ENCODE measurements at regions not wholly inside any gene's neighbourhood (a gene's known extent, or its start where the extent isn't known, plus 50 kb on each side); places are given as distances from the start of the nearest gene placed in this dataset.

DNA sequence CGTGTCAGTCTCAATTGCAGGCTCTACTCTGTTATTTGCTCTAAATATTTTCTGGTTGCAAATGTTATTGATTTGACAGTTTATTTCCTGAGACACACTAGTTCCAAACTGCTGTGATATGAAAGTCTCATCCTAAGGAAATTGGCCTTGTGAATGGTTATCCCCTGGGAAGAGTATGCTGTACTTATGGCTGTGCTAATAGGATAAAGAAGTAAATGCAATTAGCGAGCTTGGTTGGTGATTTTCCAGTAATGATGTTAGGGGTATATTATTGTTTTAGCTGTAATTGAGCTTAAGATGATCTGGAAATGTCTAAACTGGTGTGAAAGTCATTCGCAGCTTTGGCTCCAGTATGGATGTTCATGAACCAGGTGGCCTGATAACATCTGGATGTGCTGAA, 197.9 kb downstream of the SUDS3 start:
- WGBS, 3 donors, result 71 to 82% (median 77%) methylated on average over 3 of the region's 3 CpGs
- peaks cover 0 to 4% of the 10 kb centered on the region in 2 donors for H3K9me3 ChIP-seq (ENCODE audit: control insufficient read depth in 2 of 2, insufficient read depth in 1 of 2, low read depth in 1 of 2, low read length in 1 of 2)

DNA sequence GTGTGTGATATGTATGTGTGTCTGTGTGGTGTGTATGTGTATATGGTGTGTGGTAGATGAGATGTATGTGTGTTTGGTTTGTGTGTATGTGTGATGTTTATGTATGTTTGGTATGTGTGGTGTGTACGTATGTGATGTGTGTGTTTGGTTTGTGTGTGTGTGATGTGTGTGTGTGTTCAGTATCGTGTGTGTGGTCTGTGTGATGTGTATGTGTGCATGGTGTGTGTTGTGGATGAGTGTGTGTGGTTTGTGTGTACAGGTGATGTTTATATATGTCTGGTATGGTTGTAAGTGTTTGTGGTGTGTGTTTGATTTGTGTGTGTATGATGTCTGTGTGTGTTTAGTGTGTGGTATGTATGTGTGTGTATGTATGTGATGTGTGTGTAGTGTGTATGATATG, 199.4 kb downstream of the SUDS3 start:
- no peak for FAIRE-seq
- 74 to 82% (median 77%) methylated on average over 2 of the region's 2 CpGs for WGBS, 3 donors
- Histone ChIP-seq H3K4me1 (ENCODE audit: control insufficient read depth in 3 of 3, insufficient read depth in 2 of 3, low read depth in 1 of 3, low read length in 2 of 3) (no peaks in the 10 kb centered on the region), H3K9me3 (ENCODE audit: control insufficient read depth in 2 of 2, insufficient read depth in 1 of 2, low read depth in 1 of 2, low read length in 1 of 2) (peaks cover 0 to 4% of the 10 kb centered on the region in 2 donors), H3K36me3 (ENCODE audit: control insufficient read depth in 3 of 3, insufficient read depth in 2 of 3, low read depth in 1 of 3, low read length in 3 of 3) (no peaks in the 10 kb centered on the region), H3K27ac (ENCODE audit: low read depth in 1 of 3, low read length in 2 of 3) (no peak overlapping the region), H3K4me3 (ENCODE audit: low read depth in 1 of 3, low read length in 3 of 3) (no peak overlapping the region), H3K27me3 (ENCODE audit: control insufficient read depth in 3 of 3, insufficient read depth in 3 of 3, low read length in 3 of 3) (no peaks in the 10 kb centered on the region)
- DNase-seq, result no peak

More for the DNA sequence above, 197.9 kb downstream of the SUDS3 start:
- Histone ChIP-seq H3K4me1 (ENCODE audit: control insufficient read depth in 3 of 3, insufficient read depth in 2 of 3, low read depth in 1 of 3, low read length in 2 of 3) (no peaks in the 10 kb centered on the region), H3K27me3 (ENCODE audit: control insufficient read depth in 3 of 3, insufficient read depth in 3 of 3, low read length in 3 of 3) (no peaks in the 10 kb centered on the region), H3K27ac (ENCODE audit: low read depth in 1 of 3, low read length in 2 of 3) (no peak overlapping the region), H3K4me3 (ENCODE audit: low read depth in 1 of 3, low read length in 3 of 3) (no peak overlapping the region), H3K36me3 (ENCODE audit: control insufficient read depth in 3 of 3, insufficient read depth in 2 of 3, low read depth in 1 of 3, low read length in 3 of 3) (no peaks in the 10 kb centered on the region)
- FAIRE-seq, result no peak
- no peak for DNase-seq

DNA sequence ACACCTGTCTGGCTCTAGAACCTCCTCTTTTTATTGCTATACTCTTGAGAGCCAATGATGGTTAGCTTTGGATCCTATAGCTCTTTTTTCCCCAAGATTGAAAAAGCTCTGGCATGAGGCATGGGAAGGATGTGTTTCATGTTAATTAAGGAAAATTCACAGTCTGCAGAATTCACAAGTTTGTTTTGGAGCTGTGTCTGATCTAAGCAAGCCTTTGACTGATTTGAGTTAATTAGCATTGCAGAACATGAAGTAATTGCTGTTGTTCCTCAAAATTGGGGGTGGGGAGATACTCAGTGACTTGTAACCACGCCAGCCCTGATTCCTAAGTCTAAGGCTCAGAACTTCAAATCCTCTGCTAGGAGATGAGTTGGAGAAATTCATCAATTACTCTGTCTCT, 205.0 kb downstream of the SUDS3 start:
- Histone ChIP-seq H3K4me3 (ENCODE audit: low read depth in 1 of 3, low read length in 3 of 3) (no peak overlapping the region), H3K9me3 (ENCODE audit: control insufficient read depth in 2 of 2, insufficient read depth in 1 of 2, low read depth in 1 of 2, low read length in 1 of 2) (no peaks in the 10 kb centered on the region), H3K36me3 (ENCODE audit: control insufficient read depth in 3 of 3, insufficient read depth in 2 of 3, low read depth in 1 of 3, low read length in 3 of 3) (no peaks in the 10 kb centered on the region), H3K4me1 (ENCODE audit: control insufficient read depth in 3 of 3, insufficient read depth in 2 of 3, low read depth in 1 of 3, low read length in 2 of 3) (no peaks in the 10 kb centered on the region), H3K27me3 (ENCODE audit: control insufficient read depth in 3 of 3, insufficient read depth in 3 of 3, low read length in 3 of 3) (no peaks in the 10 kb centered on the region), H3K27ac (ENCODE audit: low read depth in 1 of 3, low read length in 2 of 3) (no peak overlapping the region)
- FAIRE-seq, result no peak
- DNase-seq, result no peak
- 19 to 34% (median 23%) methylated on average over 1 of the region's 1 CpG for WGBS, 3 donors

DNA sequence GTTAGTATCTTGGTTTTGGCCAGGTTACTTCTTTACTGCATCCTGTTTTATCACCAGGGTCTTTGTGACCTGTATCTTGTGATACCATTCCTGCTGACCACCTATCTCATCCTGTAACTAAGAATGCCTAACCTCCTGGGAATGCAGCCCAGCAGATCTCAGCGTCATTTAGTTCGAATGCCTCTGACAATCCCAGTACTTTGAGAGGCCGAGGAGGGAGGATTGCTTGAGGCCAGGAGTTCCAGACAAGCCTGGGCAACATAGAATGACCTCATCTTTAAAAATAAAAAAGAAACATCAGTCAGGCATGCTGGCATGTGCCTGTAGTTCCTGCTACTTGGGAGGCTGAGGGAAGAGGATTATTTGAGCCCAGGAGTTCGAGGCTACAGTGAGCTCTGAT, 206.5 kb downstream of the SUDS3 start:
- H3K9me3 ChIP-seq (ENCODE audit: control insufficient read depth in 2 of 2, insufficient read depth in 1 of 2, low read depth in 1 of 2, low read length in 1 of 2), result no peaks in the 10 kb centered on the region
- FAIRE-seq (no peak), DNase-seq (no peak)
- H3K36me3 ChIP-seq (ENCODE audit: control insufficient read depth in 3 of 3, insufficient read depth in 2 of 3, low read depth in 1 of 3, low read length in 3 of 3), result no peaks in the 10 kb centered on the region
- H3K27me3 ChIP-seq (ENCODE audit: control insufficient read depth in 3 of 3, insufficient read depth in 3 of 3, low read length in 3 of 3), result no peaks in the 10 kb centered on the region
- no peak overlapping the region for H3K4me3 ChIP-seq (ENCODE audit: low read depth in 1 of 3, low read length in 3 of 3)
- H3K27ac ChIP-seq (ENCODE audit: low read depth in 1 of 3, low read length in 2 of 3), result no peak overlapping the region
- H3K4me1 ChIP-seq (ENCODE audit: control insufficient read depth in 3 of 3, insufficient read depth in 2 of 3, low read depth in 1 of 3, low read length in 2 of 3), result no peaks in the 10 kb centered on the region
- WGBS, 3 donors, result 58 to 73% (median 67%) methylated on average over 4 of the region's 4 CpGs

DNA sequence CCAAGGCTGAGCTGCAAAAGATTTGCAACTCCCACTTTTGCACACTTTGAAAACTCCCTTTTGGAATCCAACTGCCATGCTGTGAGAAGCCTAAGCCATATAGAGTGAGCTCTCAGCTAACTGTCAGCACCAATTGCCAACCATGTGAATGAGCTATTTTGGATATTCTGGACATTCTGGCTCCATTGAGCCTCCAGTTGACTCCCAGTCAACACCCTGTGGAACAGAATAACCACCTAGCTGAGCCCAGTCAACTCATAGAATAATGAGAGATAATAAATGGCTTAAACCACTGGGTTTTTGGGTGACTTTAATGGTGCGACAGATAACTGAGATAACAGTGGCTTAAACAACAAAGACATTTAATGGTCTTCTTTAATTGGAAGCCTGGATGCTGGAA, 210.1 kb downstream of the SUDS3 start:
- no peaks in the 10 kb centered on the region for H3K27me3 ChIP-seq (ENCODE audit: control insufficient read depth in 3 of 3, insufficient read depth in 3 of 3, low read length in 3 of 3)
- H3K4me1 ChIP-seq (ENCODE audit: control insufficient read depth in 3 of 3, insufficient read depth in 2 of 3, low read depth in 1 of 3, low read length in 2 of 3), result no peaks in the 10 kb centered on the region
- 75 to 90% (median 86%) methylated on average over 1 of the region's 1 CpG for WGBS, 3 donors
- no peaks in the 10 kb centered on the region for H3K36me3 ChIP-seq (ENCODE audit: control insufficient read depth in 3 of 3, insufficient read depth in 2 of 3, low read depth in 1 of 3, low read length in 3 of 3)
- H3K27ac ChIP-seq (ENCODE audit: low read depth in 1 of 3, low read length in 2 of 3), result no peak overlapping the region
- H3K4me3 ChIP-seq (ENCODE audit: low read depth in 1 of 3, low read length in 3 of 3), result no peak overlapping the region
- FAIRE-seq, result no peak
- DNase-seq, result no peak
- H3K9me3 ChIP-seq (ENCODE audit: control insufficient read depth in 2 of 2, insufficient read depth in 1 of 2, low read depth in 1 of 2, low read length in 1 of 2), result no peaks in the 10 kb centered on the region

DNA sequence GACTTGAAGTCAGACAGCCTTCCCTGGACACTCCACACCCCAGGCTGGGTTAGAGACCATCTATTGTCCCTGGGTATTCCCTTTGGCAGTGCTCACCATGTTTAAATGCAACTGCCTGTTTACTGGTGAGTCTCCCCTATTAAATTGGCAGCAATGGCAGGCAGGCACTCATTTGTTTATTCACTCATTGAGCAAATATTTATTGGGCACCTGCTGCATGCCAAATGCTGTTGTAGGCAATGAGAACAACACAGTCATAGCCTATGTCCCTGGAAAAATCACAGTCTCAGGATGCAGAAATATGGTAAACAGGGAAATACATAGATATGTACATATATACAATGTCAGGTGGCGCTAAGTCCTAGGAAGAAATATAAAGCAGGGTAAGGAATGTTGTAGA, 212.8 kb downstream of the SUDS3 start:
- H3K27ac ChIP-seq (ENCODE audit: low read depth in 1 of 3, low read length in 2 of 3), result no peak overlapping the region
- H3K27me3 ChIP-seq (ENCODE audit: control insufficient read depth in 3 of 3, insufficient read depth in 3 of 3, low read length in 3 of 3), result no peaks in the 10 kb centered on the region
- H3K4me1 ChIP-seq (ENCODE audit: control insufficient read depth in 3 of 3, insufficient read depth in 2 of 3, low read depth in 1 of 3, low read length in 2 of 3), result no peaks in the 10 kb centered on the region
- no peak for DNase-seq
- no peaks in the 10 kb centered on the region for H3K36me3 ChIP-seq (ENCODE audit: control insufficient read depth in 3 of 3, insufficient read depth in 2 of 3, low read depth in 1 of 3, low read length in 3 of 3)
- no peak overlapping the region for H3K4me3 ChIP-seq (ENCODE audit: low read depth in 1 of 3, low read length in 3 of 3)
- no peak for FAIRE-seq
- 81 to 91% (median 83%) methylated on average over 1 of the region's 1 CpG for WGBS, 3 donors
- H3K9me3 ChIP-seq (ENCODE audit: control insufficient read depth in 2 of 2, insufficient read depth in 1 of 2, low read depth in 1 of 2, low read length in 1 of 2), result no peaks in the 10 kb centered on the region

DNA sequence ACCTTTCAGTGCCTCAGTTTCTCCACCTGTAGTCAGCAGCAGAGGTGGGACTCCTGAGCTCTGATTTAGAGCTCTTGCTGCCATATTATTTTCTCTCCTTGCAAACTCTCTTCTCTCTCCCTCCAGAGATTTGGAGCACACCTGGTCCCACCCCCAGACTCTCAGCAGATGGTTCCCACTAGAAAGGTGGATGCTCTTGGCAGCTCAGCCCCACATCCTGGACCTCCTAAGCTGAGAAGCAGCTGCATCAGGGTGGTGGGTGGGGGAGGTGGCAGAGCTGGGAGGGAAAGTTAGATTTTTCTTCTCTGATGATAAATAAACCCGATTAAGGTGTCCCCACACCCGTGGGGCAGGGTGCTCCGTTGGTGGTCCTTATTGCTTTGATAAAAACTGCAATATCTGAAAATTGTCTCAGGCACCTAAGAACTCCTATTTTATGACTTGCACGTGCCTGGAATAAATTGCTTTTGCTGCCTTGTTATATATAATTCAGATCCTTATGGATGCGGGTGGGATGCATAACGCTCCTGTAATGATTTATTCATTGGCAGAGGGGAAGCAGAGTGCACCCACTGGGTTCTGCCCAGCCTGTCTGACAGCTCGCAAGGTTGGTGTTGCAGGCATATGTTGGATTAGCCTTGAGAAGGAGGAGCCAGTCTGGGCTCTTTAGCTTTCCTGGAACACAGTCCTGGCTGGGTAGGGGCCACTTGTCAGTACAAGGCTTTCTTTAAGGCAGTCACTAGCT, 214.2 kb downstream of the SUDS3 start:
- Histone ChIP-seq H3K4me3 (ENCODE audit: low read depth in 1 of 3, low read length in 3 of 3) (no peak overlapping the region), H3K27ac (ENCODE audit: low read depth in 1 of 3, low read length in 2 of 3) (no peak overlapping the region), H3K4me1 (ENCODE audit: control insufficient read depth in 3 of 3, insufficient read depth in 2 of 3, low read depth in 1 of 3, low read length in 2 of 3) (no peaks in the 10 kb centered on the region), H3K36me3 (ENCODE audit: control insufficient read depth in 3 of 3, insufficient read depth in 2 of 3, low read depth in 1 of 3, low read length in 3 of 3) (no peaks in the 10 kb centered on the region), H3K9me3 (ENCODE audit: control insufficient read depth in 2 of 2, insufficient read depth in 1 of 2, low read depth in 1 of 2, low read length in 1 of 2) (no peaks in the 10 kb centered on the region), H3K27me3 (ENCODE audit: control insufficient read depth in 3 of 3, insufficient read depth in 3 of 3, low read length in 3 of 3) (no peaks in the 10 kb centered on the region)
- no peak for DNase-seq
- FAIRE-seq, result no peak
- WGBS, 3 donors, result 34 to 62% (median 58%) methylated on average over 7 of the region's 7 CpGs

DNA sequence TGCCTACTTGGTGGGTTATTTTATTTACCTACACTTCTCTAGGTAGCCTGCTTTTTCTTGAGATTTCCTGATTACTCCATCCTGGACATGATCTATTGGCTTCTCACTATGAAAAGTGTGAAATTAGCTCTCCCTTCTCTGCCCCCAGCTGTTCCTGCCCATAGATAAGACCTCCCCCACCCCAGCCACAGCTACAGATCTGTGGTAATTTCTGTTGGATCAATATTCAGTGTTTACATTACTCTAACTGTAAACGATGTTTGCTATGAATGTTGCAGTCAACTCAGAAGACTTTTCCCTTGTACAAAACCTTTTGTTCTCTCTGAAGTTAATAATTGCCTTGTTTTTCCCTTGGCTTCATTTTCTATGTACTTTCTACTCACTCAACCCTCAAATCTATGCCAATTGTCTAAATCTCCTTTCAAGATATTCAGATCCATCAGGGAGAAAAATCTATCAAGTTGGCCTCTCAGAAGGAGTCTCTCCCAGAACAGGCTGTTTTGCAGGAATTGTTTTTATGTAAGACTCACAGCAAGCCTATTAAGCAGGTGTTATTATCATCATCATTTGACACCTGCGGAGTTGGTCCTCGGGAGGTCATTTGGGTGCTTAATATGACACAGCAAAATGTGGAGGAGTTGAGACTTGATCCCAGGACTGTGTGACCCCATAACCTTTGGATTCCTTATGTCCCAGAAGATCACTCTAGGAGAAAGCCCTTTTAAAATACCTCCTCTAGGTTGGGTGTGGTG, 227.4 kb downstream of the SUDS3 start:
- 12 to 45% (median 28%) methylated on average over 3 of the region's 3 CpGs for WGBS, 3 donors
- Histone ChIP-seq H3K27ac (ENCODE audit: low read depth in 1 of 3, low read length in 2 of 3) (no peak overlapping the region), H3K4me3 (ENCODE audit: low read depth in 1 of 3, low read length in 3 of 3) (no peak overlapping the region), H3K27me3 (ENCODE audit: control insufficient read depth in 3 of 3, insufficient read depth in 3 of 3, low read length in 3 of 3) (no peaks in the 10 kb centered on the region), H3K9me3 (ENCODE audit: control insufficient read depth in 2 of 2, insufficient read depth in 1 of 2, low read depth in 1 of 2, low read length in 1 of 2) (no peaks in the 10 kb centered on the region), H3K4me1 (ENCODE audit: control insufficient read depth in 3 of 3, insufficient read depth in 2 of 3, low read depth in 1 of 3, low read length in 2 of 3) (no peaks in the 10 kb centered on the region), H3K36me3 (ENCODE audit: control insufficient read depth in 3 of 3, insufficient read depth in 2 of 3, low read depth in 1 of 3, low read length in 3 of 3) (no peaks in the 10 kb centered on the region)
- no peak for FAIRE-seq
- DNase-seq, result no peak
